Endothelial cell of umbilical vein (primary cell): ENCODE measurements at regions not wholly inside any gene's neighbourhood (a gene's known extent, or its start where the extent isn't known, plus 50 kb on each side); places are given as distances from the start of the nearest gene placed in this dataset.

Experiments
- BruUV-seq: library from RNA; stranded (reverse); fragments of 400-500 nt; replicated peaks from 2 replicates; lab custom pipeline; 2021; lab: Mats Ljungman, UMichigan
- CTCF ChIA-PET: fragments of 300-600, 350-600 bp; sonication (Branson Sonifier 250); formaldehyde crosslinking; loops from one replicate; lab custom pipeline; 2021; ENCODE audit warnings: antibody characterized with exemption, inconsistent platforms; lab: Charles Lee
- POLR2A ChIA-PET: fragments of 300-600, 350-600 bp; sonication (Branson Sonifier 250); formaldehyde crosslinking; loops from one replicate; lab custom pipeline; 2021; ENCODE audit warnings: antibody characterized with exemption, inconsistent platforms; lab: Charles Lee
- DNase-seq: peaks from one replicate; pipeline ENCODE4 v3.0.0-alpha.2; 2011; ENCODE audit warnings: low read depth, low spot score
- FAIRE-seq: peaks from 2 replicates; lab custom pipeline; 2011; peaks lifted over from hg19 to GRCh38; lab: Jason Lieb, UNC
- H2AFZ ChIP-seq: 2 replicates; pipeline ENCODE4 v1.6.0; 2012; ENCODE audit warnings: low read depth, low read length, control low read depth, inconsistent platforms
- H3K27ac ChIP-seq: 2 replicates; pipeline ENCODE4 v1.5.1; 2011; ENCODE audit warnings: low read depth, mild to moderate bottlenecking, control low read depth, low read length, moderate library complexity; ENCODE audit not compliant: insufficient read depth
- H3K27me3 ChIP-seq, 2 experiments: 2 replicates each; pipeline versions ENCODE4 v1.6.0 to v1.6.1; 2011; ENCODE audit warnings: low read length in 2 of 2, mixed read lengths in 1 of 2; ENCODE audit not compliant: control insufficient read depth in 2 of 2, insufficient read depth in 2 of 2
- H3K36me3 ChIP-seq, 2 experiments: 2 replicates in 1 of 2; 3 replicates in 1 of 2; pipeline ENCODE4 v1.5.1; 2011; ENCODE audit warnings: low read length in 2 of 2, mild to moderate bottlenecking in 1 of 2, moderate library complexity in 1 of 2; ENCODE audit not compliant: control insufficient read depth in 2 of 2, insufficient read depth in 2 of 2; ENCODE audit errors: extremely low read depth in 1 of 2
- H3K4me1 ChIP-seq: 3 replicates; pipeline ENCODE4 v1.5.1; 2011; ENCODE audit warnings: mild to moderate bottlenecking, low read length; ENCODE audit not compliant: control insufficient read depth, insufficient read depth; ENCODE audit errors: extremely low read depth
- H3K4me2 ChIP-seq: 2 replicates; pipeline ENCODE4 v1.6.1; 2011; ENCODE audit warnings: low read length, control low read depth, mixed read lengths; ENCODE audit not compliant: insufficient read depth
- H3K4me3 ChIP-seq, 3 experiments: fragments of 200-600 bp in 1 of 3; sonication (generic), shearing (Covaris generic) in 1 of 3; replicated peaks in 1 of 3; 2 replicates each; pipeline ENCODE4 v1.5.1; 2011 to 2016; ENCODE audit warnings: control low read depth in 3 of 3, low read length in 3 of 3, mild to moderate bottlenecking in 2 of 3, inconsistent platforms in 1 of 3, low read depth in 1 of 3, moderate library complexity in 1 of 3; ENCODE audit not compliant: insufficient read depth in 1 of 3
- H3K79me2 ChIP-seq: 2 replicates; pipeline ENCODE4 v1.6.0; 2012; ENCODE audit warnings: low read length, inconsistent platforms; ENCODE audit not compliant: control insufficient read depth, insufficient read depth
- H3K9ac ChIP-seq: replicated peaks from 2 replicates; pipeline ENCODE3; 2011; ENCODE audit warnings: low read length, control low read depth; ENCODE audit not compliant: insufficient read depth; ENCODE audit errors: extremely low read depth
- H3K9me1 ChIP-seq: replicated peaks from 3 replicates; pipeline ENCODE4 v1.6.0; 2011; ENCODE audit warnings: mild to moderate bottlenecking, low read length; ENCODE audit not compliant: control insufficient read depth, insufficient read depth; ENCODE audit errors: extremely low read depth
- H3K9me3 ChIP-seq: replicated peaks from 2 replicates; pipeline ENCODE4 v1.5.1; 2012; ENCODE audit warnings: low read length, inconsistent platforms; ENCODE audit not compliant: control insufficient read depth, insufficient read depth
- H4K20me1 ChIP-seq: replicated peaks from 2 replicates; pipeline ENCODE3; 2011; ENCODE audit warnings: mild to moderate bottlenecking, low read length; ENCODE audit not compliant: control insufficient read depth, insufficient read depth; ENCODE audit errors: extremely low read depth
- CTCF ChIP-seq, 2 donors: IDR thresholded peaks; 1 replicate in 1 of 2; 2 replicates in 1 of 2; pipeline ENCODE4 v1.5.1; 2011; ENCODE audit warnings: low read length in 2 of 2, mild to moderate bottlenecking in 2 of 2, moderate library complexity in 2 of 2, control low read depth in 1 of 2, inconsistent platforms in 1 of 2, low read depth in 1 of 2; ENCODE audit not compliant: insufficient read depth in 1 of 2; ENCODE audit errors: extremely low read depth in 1 of 2
- EZH2 ChIP-seq: IDR thresholded peaks from 2 replicates; pipeline ENCODE4 v1.6.1; 2012; ENCODE audit warnings: borderline replicate concordance, low read depth, mild to moderate bottlenecking, moderate library complexity, low read length, inconsistent platforms; ENCODE audit not compliant: severe bottlenecking
- FOS ChIP-seq: IDR thresholded peaks from 2 replicates; pipeline ENCODE4 v1.6.1; 2011; ENCODE audit warnings: mild to moderate bottlenecking, low read length, moderate library complexity, borderline replicate concordance; ENCODE audit not compliant: insufficient read depth
- GATA2 ChIP-seq: IDR thresholded peaks from 2 replicates; pipeline ENCODE4 v1.7.0; 2011; ENCODE audit warnings: low read depth, mild to moderate bottlenecking, moderate library complexity, mixed read lengths, low read length; ENCODE audit not compliant: insufficient read length, insufficient read depth
- JUN ChIP-seq: IDR thresholded peaks from 2 replicates; pipeline ENCODE4 v1.6.1; 2011; ENCODE audit warnings: borderline replicate concordance, low read depth; ENCODE audit not compliant: insufficient read length, insufficient read depth
- MYC ChIP-seq: IDR thresholded peaks from one replicate; pipeline ENCODE4 v1.6.1; 2011; ENCODE audit warnings: mild to moderate bottlenecking, low read depth, low read length
- POLR2A ChIP-seq: IDR thresholded peaks from 2 replicates; pipeline ENCODE4 v1.6.1; 2012; ENCODE audit warnings: low read depth, mild to moderate bottlenecking, control low read depth, low read length
- POLR2AphosphoS5 ChIP-seq: IDR thresholded peaks from 2 replicates; pipeline ENCODE4 v1.6.1; 2012; ENCODE audit warnings: low read depth, mild to moderate bottlenecking, control low read depth, low read length, moderate library complexity; ENCODE audit not compliant: insufficient read depth
- dilution Hi-C: fragments of 300-500 bp; cut with MboI; formaldehyde crosslinking; loops from one replicate; pipeline ENCODE4 v1.15.0; 2019; ENCODE audit warnings: low sequenced_read_pairs; ENCODE audit not compliant: extremely low pct_ligation_motif_present
- intact Hi-C: fragments of 100-400 bp; cut with micrococcal nuclease; formaldehyde crosslinking; loops from one replicate; pipeline ENCODE4 v1.10.0; 2022
- TF ChIP-seq, protein P1 (sequence below): IDR thresholded peaks from 2 replicates; pipeline ENCODE4 v1.6.1; 2011; ENCODE audit not compliant: insufficient read depth, insufficient read length

GRCh38 chr13:111519041-111519440, 198.6 kb downstream of the TEX29 start:
- intact Hi-C loops: no loop called here
- H3K4me2 ChIP-seq: no peak overlapping the region
- H3K4me1 ChIP-seq: no peaks in the 10 kb centered on the region
- H3K4me3 ChIP-seq: no peak overlapping the region
- H3K27ac ChIP-seq: no peak overlapping the region
- no peaks in the 10 kb centered on the region for H3K79me2 ChIP-seq
- dilution Hi-C loops: no loop called here
- CTCF ChIA-PET: no interaction called here
- H3K9me3 ChIP-seq: no peaks in the 10 kb centered on the region
- H3K9ac ChIP-seq: no peak overlapping the region
- BruUV-seq: no TSS peak
- DNase-seq (no peak), FAIRE-seq (no peak)
- no peaks in the 10 kb centered on the region for H3K27me3 ChIP-seq
- no peaks in the 10 kb centered on the region for H3K9me1 ChIP-seq
- H4K20me1 ChIP-seq: no peaks in the 10 kb centered on the region
- no peak overlapping the region for H2AFZ ChIP-seq
- POLR2A ChIA-PET: no interaction called here
- no peaks in the 10 kb centered on the region for H3K36me3 ChIP-seq
- no peak for TF ChIP-seq JUN

DNA sequence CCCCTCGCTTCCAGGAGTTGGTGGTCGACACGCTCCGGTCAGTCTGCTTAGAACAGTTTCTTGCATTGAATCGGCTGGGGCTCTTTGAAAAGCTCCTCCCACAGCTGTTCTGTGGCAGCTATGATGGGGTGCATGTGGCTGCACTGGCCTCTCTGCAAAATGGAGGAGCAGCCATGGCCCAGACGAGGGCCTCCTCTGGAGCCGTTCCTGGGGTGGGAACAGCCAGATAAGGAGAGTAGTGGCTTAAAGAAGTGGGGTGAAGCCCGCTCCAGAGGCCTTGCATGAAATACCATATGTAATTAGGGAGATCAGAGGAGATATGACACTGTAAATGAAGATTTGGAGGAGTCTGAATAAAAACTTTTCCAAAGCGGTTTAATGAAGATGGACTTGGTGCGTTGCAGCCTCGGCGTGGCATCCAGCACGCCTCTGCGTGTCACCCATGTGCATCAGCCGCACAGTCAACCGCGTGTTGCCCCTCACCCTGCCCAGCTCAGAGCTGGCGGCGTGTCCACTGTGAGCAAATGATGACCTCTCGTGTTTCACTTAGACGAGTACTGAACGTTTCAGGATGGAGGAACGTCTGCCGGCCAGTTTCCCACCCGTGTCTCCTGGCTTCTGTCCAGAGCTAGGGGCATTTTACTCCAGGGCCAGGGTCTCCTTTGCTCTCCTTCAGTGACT, 199.2 kb downstream of the TEX29 start:
- H3K9me1 ChIP-seq: no peaks in the 10 kb centered on the region
- H3K79me2 ChIP-seq: no peaks in the 10 kb centered on the region
- FAIRE-seq (no peak), DNase-seq (no peak)
- no TSS peak for BruUV-seq
- no peak overlapping the region for H3K9ac ChIP-seq
- no peak for TF ChIP-seq FOS
- TF ChIP-seq POLR2AphosphoS5: no peak
- no peak for TF ChIP-seq JUN
- TF ChIP-seq MYC: no peak
- TF ChIP-seq, protein P1, sequence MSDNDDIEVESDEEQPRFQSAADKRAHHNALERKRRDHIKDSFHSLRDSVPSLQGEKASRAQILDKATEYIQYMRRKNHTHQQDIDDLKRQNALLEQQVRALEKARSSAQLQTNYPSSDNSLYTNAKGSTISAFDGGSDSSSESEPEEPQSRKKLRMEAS: no peak
- TF ChIP-seq GATA2: no peak
- no peak for TF ChIP-seq EZH2
- no peak for TF ChIP-seq CTCF (IDR thresholded peaks at IDR 0.05; ENCODE audit: extremely low read depth in 1 of 2, insufficient read depth in 1 of 2, low read depth in 1 of 2, low read length in 2 of 2)
- TF ChIP-seq POLR2A: no peak
- no peaks in the 10 kb centered on the region for H3K36me3 ChIP-seq
- H3K9me3 ChIP-seq: no peaks in the 10 kb centered on the region
- no peak overlapping the region for H2AFZ ChIP-seq
- H3K27ac ChIP-seq: no peak overlapping the region
- ChIA-PET POLR2A (no interaction called here), CTCF (no interaction called here)
- no peak overlapping the region for H3K4me2 ChIP-seq
- dilution Hi-C loops: no loop called here
- intact Hi-C loops: no loop called here
- no peaks in the 10 kb centered on the region for H3K27me3 ChIP-seq
- H3K4me1 ChIP-seq: no peaks in the 10 kb centered on the region
- H4K20me1 ChIP-seq: no peaks in the 10 kb centered on the region
- no peak overlapping the region for H3K4me3 ChIP-seq
